Natural killer cell (primary cell): ENCODE measurements at regions not wholly inside any gene's neighbourhood (a gene's known extent, or its start where the extent isn't known, plus 50 kb on each side); places are given as distances from the start of the nearest gene placed in this dataset.

Experiments used
- ATAC-seq, 3 donors: fragments of 150-1000 bp in 2 of 3; fragments of 200-7000 bp in 1 of 3; cut with Tn5 transposase; 1 replicate in 1 of 3; 2 replicates in 2 of 3; pipeline ENCODE4 v1.10.0; 2021; ENCODE audit warnings: mild to moderate bottlenecking in 2 of 3, moderate library complexity in 2 of 3
- DNase-seq, 2 donors: peaks; one replicate each; pipeline versions ENCODE4 v3.0.0 to v3.0.0-alpha.2; 2013 to 2021; ENCODE audit warnings: mixed read lengths in 1 of 2
- H3K27ac ChIP-seq: one replicate; pipeline ENCODE4 v1.5.1; 2013; ENCODE audit warnings: mild to moderate bottlenecking, low read length
- H3K27me3 ChIP-seq: one replicate; pipeline ENCODE4 v1.6.1; 2013; ENCODE audit warnings: low read length; ENCODE audit not compliant: control insufficient read depth, insufficient read depth
- H3K36me3 ChIP-seq: one replicate; pipeline ENCODE4 v1.6.1; 2013; ENCODE audit warnings: low read length; ENCODE audit not compliant: control insufficient read depth, insufficient read depth
- H3K4me1 ChIP-seq: one replicate; pipeline ENCODE4 v1.6.1; 2013; ENCODE audit warnings: low read length; ENCODE audit not compliant: control insufficient read depth, insufficient read depth
- H3K4me3 ChIP-seq: one replicate; pipeline ENCODE4 v1.5.1; 2013; ENCODE audit warnings: low read length
- H3K9me3 ChIP-seq: one replicate; pipeline ENCODE4 v1.6.1; 2013; ENCODE audit warnings: low read length; ENCODE audit not compliant: control insufficient read depth, insufficient read depth
- H3K27ac Mint-ChIP-seq, 2 donors: one replicate each; pipeline ENCODE4 v1.8.0; 2022; ENCODE audit warnings: mild to moderate bottlenecking in 2 of 2, mixed read lengths in 2 of 2, moderate library complexity in 1 of 2
- H3K27me3 Mint-ChIP-seq, 2 donors: one replicate each; pipeline ENCODE4 v1.8.0; 2022; ENCODE audit warnings: low read depth in 2 of 2, mixed read lengths in 2 of 2
- H3K36me3 Mint-ChIP-seq: one replicate; pipeline ENCODE4 v1.8.0; 2022; ENCODE audit warnings: mixed read lengths
- H3K4me1 Mint-ChIP-seq, 2 donors: one replicate each; pipeline ENCODE4 v1.8.0; 2022; ENCODE audit warnings: mixed read lengths in 2 of 2
- H3K4me3 Mint-ChIP-seq: one replicate; pipeline ENCODE4 v1.8.0; 2022; ENCODE audit warnings: mild to moderate bottlenecking, moderate library complexity, mixed read lengths
- H3K9me3 Mint-ChIP-seq, 2 donors: one replicate each; pipeline ENCODE4 v1.8.0; 2022; ENCODE audit warnings: mixed read lengths in 2 of 2
- WGBS: methylation state at CpG from one replicate; pipeline ENCODE4 v1.1.7; 2013; ENCODE audit warnings: missing lambda C conversion rate; ENCODE audit not compliant: insufficient coverage; 5-methylcytosine and 5-hydroxymethylcytosine counted together
- intact Hi-C: fragments of 100-400 bp; cut with micrococcal nuclease; formaldehyde crosslinking; loops from one replicate; pipeline ENCODE4 v1.14.2; 2022
- TF ChIP-seq, protein P1 (sequence below): fragments of 200-600 bp; IDR thresholded peaks from one replicate; pipeline ENCODE4 v1.8.0; 2022; ENCODE audit warnings: antibody characterized with exemption

DNA sequence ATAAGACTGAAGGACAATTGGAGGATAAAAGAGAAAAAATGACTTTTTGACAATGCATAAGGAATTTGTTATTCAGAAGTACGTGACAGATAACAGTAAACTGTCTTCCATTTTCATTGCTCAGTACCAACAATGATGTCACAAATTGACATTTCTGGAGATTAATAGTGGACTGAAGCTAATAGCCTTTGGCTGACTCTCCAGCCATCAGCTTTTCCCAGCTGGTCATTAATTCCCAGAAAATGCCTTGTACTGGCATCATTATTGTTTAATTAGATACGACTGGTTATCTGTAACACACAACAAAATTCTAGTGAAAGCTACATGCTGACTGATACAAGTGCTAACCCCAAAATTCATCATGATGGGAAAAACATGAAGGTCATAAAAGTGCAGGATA lies 147.9 kb upstream of the FGF13 start:
- no peak for ATAC-seq
- H3K9me3 Mint-ChIP-seq, result no peaks in the 10 kb centered on the region
- Histone ChIP-seq H3K27me3 (no peaks in the 10 kb centered on the region), H3K4me3 (no peak overlapping the region), H3K27ac (no peak overlapping the region), H3K36me3 (no peaks in the 10 kb centered on the region), H3K4me1 (no peaks in the 10 kb centered on the region), H3K9me3 (no peaks in the 10 kb centered on the region)
- H3K4me1 Mint-ChIP-seq, result no peaks in the 10 kb centered on the region
- no peaks in the 10 kb centered on the region for H3K36me3 Mint-ChIP-seq
- intact Hi-C loops, result no loop called here
- 100% methylated on average over 1 of the region's 2 CpGs for WGBS
- H3K4me3 Mint-ChIP-seq, result no peak overlapping the region
- TF ChIP-seq, protein P1, sequence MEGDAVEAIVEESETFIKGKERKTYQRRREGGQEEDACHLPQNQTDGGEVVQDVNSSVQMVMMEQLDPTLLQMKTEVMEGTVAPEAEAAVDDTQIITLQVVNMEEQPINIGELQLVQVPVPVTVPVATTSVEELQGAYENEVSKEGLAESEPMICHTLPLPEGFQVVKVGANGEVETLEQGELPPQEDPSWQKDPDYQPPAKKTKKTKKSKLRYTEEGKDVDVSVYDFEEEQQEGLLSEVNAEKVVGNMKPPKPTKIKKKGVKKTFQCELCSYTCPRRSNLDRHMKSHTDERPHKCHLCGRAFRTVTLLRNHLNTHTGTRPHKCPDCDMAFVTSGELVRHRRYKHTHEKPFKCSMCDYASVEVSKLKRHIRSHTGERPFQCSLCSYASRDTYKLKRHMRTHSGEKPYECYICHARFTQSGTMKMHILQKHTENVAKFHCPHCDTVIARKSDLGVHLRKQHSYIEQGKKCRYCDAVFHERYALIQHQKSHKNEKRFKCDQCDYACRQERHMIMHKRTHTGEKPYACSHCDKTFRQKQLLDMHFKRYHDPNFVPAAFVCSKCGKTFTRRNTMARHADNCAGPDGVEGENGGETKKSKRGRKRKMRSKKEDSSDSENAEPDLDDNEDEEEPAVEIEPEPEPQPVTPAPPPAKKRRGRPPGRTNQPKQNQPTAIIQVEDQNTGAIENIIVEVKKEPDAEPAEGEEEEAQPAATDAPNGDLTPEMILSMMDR, result no peak
- no peak for DNase-seq
- H3K27me3 Mint-ChIP-seq, result peaks cover 0 to 15% of the 10 kb centered on the region in 2 donors
- no peak overlapping the region for H3K27ac Mint-ChIP-seq

DNA sequence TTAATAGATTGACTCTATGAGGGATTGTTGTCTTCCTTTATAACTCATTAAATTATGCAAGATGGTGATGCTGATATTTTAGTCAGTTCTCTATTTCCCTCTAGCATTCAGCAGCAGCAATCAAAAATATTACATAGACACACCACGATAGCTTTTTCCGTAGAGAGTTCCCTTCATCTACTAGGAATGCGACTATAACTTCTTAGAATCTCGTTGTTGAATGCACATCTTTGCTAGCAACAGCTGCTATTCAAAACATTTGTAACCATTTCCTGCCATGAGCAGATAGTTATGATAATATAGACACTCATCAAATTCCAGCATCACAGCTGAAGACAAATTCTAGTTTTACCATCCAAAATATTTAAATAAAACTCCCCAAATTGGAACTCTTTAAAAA lies 147.4 kb upstream of the FGF13 start:
- Mint-ChIP-seq H3K4me3 (no peak overlapping the region), H3K27ac (no peak overlapping the region), H3K27me3 (peaks cover 0 to 15% of the 10 kb centered on the region in 2 donors), H3K9me3 (no peaks in the 10 kb centered on the region), H3K36me3 (no peaks in the 10 kb centered on the region), H3K4me1 (no peaks in the 10 kb centered on the region)
- no peaks in the 10 kb centered on the region for H3K4me1 ChIP-seq
- ATAC-seq, result no peak
- H3K36me3 ChIP-seq, result no peaks in the 10 kb centered on the region
- H3K27me3 ChIP-seq, result no peaks in the 10 kb centered on the region
- TF ChIP-seq, protein P1, result no peak
- H3K4me3 ChIP-seq, result no peak overlapping the region
- DNase-seq, result no peak
- intact Hi-C loops, result no loop called here
- WGBS, result 25% methylated on average over 2 of the region's 4 CpGs
- H3K27ac ChIP-seq, result no peak overlapping the region
- no peaks in the 10 kb centered on the region for H3K9me3 ChIP-seq

DNA sequence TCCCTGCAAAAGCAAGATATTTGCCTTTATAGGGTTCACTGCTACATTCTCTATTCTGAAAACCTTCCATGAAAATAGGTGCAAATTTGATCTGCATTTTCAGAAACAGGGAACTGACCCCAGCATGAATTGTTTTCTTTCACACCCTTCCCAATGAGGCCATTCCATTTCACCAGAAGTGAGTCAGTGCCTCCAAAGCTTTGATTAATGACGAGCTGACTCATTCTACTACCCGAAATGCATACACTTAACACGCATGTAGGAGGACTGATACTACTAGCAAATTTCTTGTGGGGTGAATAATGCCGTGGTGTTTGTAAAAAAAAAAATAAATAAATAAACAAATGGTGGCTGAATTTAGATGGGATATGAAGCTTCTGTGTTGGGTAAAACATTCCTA lies 146.9 kb upstream of the FGF13 start:
- Mint-ChIP-seq H3K4me3 (no peak overlapping the region), H3K27ac (no peak overlapping the region), H3K9me3 (no peaks in the 10 kb centered on the region), H3K36me3 (no peaks in the 10 kb centered on the region), H3K4me1 (no peaks in the 10 kb centered on the region), H3K27me3 (peaks cover 0 to 15% of the 10 kb centered on the region in 2 donors)
- intact Hi-C loops, result no loop called here
- Histone ChIP-seq H3K27ac (no peak overlapping the region), H3K9me3 (no peaks in the 10 kb centered on the region), H3K27me3 (no peaks in the 10 kb centered on the region), H3K36me3 (no peaks in the 10 kb centered on the region), H3K4me1 (no peaks in the 10 kb centered on the region), H3K4me3 (no peak overlapping the region)
- no CpG with 5 or more reads among the region's 4 CpGs for WGBS
- DNase-seq (no peak), ATAC-seq (no peak)
- TF ChIP-seq, protein P1, result no peak

DNA sequence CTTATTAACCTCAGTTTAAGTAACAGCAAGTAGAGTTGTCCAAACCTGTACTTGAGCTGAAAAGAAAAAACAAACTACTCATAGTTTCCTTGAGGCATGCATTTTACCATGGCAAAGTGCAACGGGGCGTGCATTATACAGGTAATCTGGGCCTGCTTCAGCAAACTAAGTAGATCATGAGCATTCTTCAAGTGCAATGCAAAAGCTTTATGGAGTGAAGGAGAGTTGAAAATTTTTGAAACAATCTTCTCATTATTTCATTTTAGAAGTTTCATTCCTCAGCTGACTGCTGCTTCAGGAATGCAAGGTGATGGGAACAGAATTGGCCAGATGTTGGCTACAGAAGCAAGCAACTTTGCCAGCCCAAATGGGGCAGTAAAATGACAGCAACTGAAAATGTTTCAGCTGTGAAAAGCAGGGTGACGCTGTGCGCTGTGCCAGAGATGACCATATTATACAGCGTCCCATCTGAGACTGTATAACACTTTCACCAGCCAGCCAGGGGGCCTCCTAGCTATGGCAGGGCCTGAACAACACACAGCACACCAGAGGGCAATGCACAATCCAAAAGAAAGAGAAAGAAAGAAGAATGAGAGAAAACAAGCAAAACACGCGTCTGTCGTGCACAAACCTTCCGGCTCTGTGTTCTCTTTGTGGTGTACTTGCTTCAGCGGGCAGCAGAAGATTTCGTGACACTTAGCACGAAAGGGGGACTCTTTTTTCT lies 145.5 kb upstream of the FGF13 start:
- no peaks in the 10 kb centered on the region for H3K4me1 ChIP-seq
- 93% methylated on average over 10 of the region's 12 CpGs for WGBS
- no peak for ATAC-seq

More for the DNA sequence above, 145.5 kb upstream of the FGF13 start:
- Mint-ChIP-seq H3K9me3 (no peaks in the 10 kb centered on the region), H3K36me3 (no peaks in the 10 kb centered on the region), H3K4me3 (no peak overlapping the region), H3K27ac (no peak overlapping the region), H3K4me1 (no peaks in the 10 kb centered on the region), H3K27me3 (peaks cover 0 to 15% of the 10 kb centered on the region in 2 donors)
- TF ChIP-seq, protein P1, result no peak
- Histone ChIP-seq H3K27me3 (no peaks in the 10 kb centered on the region), H3K27ac (no peak overlapping the region), H3K36me3 (no peaks in the 10 kb centered on the region), H3K4me3 (no peak overlapping the region), H3K9me3 (no peaks in the 10 kb centered on the region)
- intact Hi-C loops, result no loop called here
- DNase-seq, result no peak
